Gastrocnemius medialis (tissue), 4 donors: ENCODE measurements at regions not wholly inside any gene's neighbourhood (a gene's known extent, or its start where the extent isn't known, plus 50 kb on each side); places are given as distances from the start of the nearest gene placed in this dataset.

Experiments
- ATAC-seq, 2 donors: fragments of 150-250 bp; one replicate each; pipeline ENCODE4 v1.9.1; 2016
- DNase-seq, 2 donors: peaks; one replicate each; pipeline ENCODE4 v3.0.0-alpha.2; 2019
- H3K27ac ChIP-seq, 4 donors: fragments of 200-600 bp; sonication (generic); 1 replicate in 1 of 4; 2 replicates in 3 of 4; pipeline ENCODE4 v1.5.1; 2016 to 2018; ENCODE audit warnings: mild to moderate bottlenecking in 2 of 4, moderate library complexity in 1 of 4
- H3K27me3 ChIP-seq, 3 donors: fragments of 200-600 bp; sonication (generic) in 2 of 3; 1 replicate in 1 of 3; 2 replicates in 2 of 3; pipeline versions ENCODE4 v1.5.1 to v1.6.0; 2016 to 2019; ENCODE audit warnings: mild to moderate bottlenecking in 1 of 3, moderate library complexity in 1 of 3
- H3K36me3 ChIP-seq, 2 donors: fragments of 200-600 bp; sonication (generic) in 1 of 2; one replicate each; pipeline ENCODE4 v1.5.1; 2017 to 2018
- H3K4me1 ChIP-seq, 2 donors: fragments of 200-600 bp; sonication (generic) in 1 of 2; one replicate each; pipeline ENCODE4 v1.5.1; 2016 to 2017; ENCODE audit warnings: mild to moderate bottlenecking in 2 of 2
- H3K4me3 ChIP-seq, 4 donors: fragments of 200-600 bp; sonication (generic) in 3 of 4; 1 replicate in 1 of 4; 2 replicates in 3 of 4; pipeline ENCODE4 v1.5.1; 2016 to 2019; ENCODE audit warnings: mild to moderate bottlenecking in 2 of 4
- H3K9me3 ChIP-seq, 3 donors: fragments of 200-600 bp; sonication (generic) in 2 of 3; 1 replicate in 1 of 3; 2 replicates in 2 of 3; pipeline ENCODE4 v1.5.1; 2016 to 2019
- POLR2A ChIP-seq, 2 donors: fragments of 450-650 bp; IDR thresholded peaks; one replicate each; pipeline ENCODE4 v1.6.1; 2017; ENCODE audit warnings: antibody characterized with exemption in 2 of 2, mild to moderate bottlenecking in 2 of 2, moderate library complexity in 2 of 2
- in situ Hi-C, 4 donors: fragments of 200-750 bp; cut with MboI; loops; one replicate each; pipeline versions ENCODE4 v1.15.0 to v1.8.0; 2017; ENCODE audit warnings: low sequenced_read_pairs in 4 of 4
- intact Hi-C: fragments of 100-400 bp; cut with DNase I; formaldehyde crosslinking; loops from one replicate; pipeline ENCODE4 v1.15.1; 2023; ENCODE audit warnings: low total_unique reads
- TF ChIP-seq, protein P1 (sequence below), 5 experiments: fragments of 450-650 bp in 3 of 5; fragments of 200-600 bp in 2 of 5; sonication (generic) in 2 of 5; IDR thresholded peaks in 4 of 5; conservative IDR thresholded peaks in 1 of 5; 1 replicate in 4 of 5; 2 replicates in 1 of 5; pipeline ENCODE4 v1.5.1; 2016 to 2019; ENCODE audit warnings: antibody characterized with exemption in 5 of 5, mild to moderate bottlenecking in 3 of 5, moderate library complexity in 3 of 5

DNA sequence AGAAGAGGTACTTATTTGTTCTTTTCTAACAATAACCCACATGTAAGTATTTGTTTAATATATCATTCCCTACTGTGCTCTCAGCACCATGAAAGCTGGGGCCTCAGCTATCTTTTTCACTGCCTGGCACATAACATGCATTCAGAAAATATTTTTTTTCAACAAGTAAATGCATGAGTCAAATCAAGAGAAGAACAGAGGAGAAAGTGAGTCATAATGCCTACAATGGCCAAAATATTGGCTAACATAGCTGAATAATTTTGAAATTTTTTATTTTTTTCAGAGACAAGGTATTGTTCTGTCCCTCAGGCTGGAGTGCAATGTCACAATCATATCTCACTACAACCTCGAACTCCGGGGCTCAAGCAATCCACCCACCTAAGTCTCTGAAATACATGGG, 252.2 kb upstream of the ADAMTS5 start:
- ATAC-seq (peak; percentile 68 to 72), DNase-seq (peak in 1 of 2 donors; percentile 26)
- Histone ChIP-seq H3K4me1 (no peaks in the 10 kb centered on the region), H3K27ac (peak overlapping the region in 1 of 4 donors; percentile 52), H3K9me3 (no peaks in the 10 kb centered on the region), H3K27me3 (no peaks in the 10 kb centered on the region), H3K36me3 (no peaks in the 10 kb centered on the region), H3K4me3 (no peak overlapping the region)
- intact Hi-C loops (no loop called here), in situ Hi-C loops (no loop called here)
- TF ChIP-seq POLR2A (IDR thresholded peaks at IDR 0.05): no peak
- TF ChIP-seq, protein P1, sequence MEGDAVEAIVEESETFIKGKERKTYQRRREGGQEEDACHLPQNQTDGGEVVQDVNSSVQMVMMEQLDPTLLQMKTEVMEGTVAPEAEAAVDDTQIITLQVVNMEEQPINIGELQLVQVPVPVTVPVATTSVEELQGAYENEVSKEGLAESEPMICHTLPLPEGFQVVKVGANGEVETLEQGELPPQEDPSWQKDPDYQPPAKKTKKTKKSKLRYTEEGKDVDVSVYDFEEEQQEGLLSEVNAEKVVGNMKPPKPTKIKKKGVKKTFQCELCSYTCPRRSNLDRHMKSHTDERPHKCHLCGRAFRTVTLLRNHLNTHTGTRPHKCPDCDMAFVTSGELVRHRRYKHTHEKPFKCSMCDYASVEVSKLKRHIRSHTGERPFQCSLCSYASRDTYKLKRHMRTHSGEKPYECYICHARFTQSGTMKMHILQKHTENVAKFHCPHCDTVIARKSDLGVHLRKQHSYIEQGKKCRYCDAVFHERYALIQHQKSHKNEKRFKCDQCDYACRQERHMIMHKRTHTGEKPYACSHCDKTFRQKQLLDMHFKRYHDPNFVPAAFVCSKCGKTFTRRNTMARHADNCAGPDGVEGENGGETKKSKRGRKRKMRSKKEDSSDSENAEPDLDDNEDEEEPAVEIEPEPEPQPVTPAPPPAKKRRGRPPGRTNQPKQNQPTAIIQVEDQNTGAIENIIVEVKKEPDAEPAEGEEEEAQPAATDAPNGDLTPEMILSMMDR (IDR thresholded peaks at IDR 0.05 in 4 of 5, conservative IDR thresholded peaks at IDR 0.05 in 1 of 5): no peak

DNA sequence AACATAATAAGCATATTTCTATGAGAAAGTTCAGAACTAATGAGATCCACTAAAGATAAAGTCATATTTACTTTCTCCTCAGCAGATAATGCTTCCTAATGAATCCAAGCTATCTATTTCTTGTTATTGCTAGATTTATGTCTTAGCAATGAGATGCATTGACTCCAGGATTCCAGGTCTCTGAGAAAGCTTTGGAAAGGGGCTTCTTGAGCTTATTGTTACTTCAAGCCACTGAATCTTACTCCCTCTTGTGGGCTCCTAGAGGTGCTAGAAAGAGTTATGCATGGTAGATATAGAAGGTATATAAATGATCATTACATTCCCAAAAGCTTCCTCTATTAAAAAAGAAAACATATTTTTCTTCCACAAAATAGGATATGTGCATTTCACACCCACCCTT, 246.4 kb upstream of the ADAMTS5 start:
- no peak overlapping the region for H3K4me3 ChIP-seq
- intact Hi-C loops: no loop called here
- no peak overlapping the region for H3K27ac ChIP-seq
- ATAC-seq: no peak
- no peaks in the 10 kb centered on the region for H3K36me3 ChIP-seq
- DNase-seq: no peak
- H3K9me3 ChIP-seq: no peaks in the 10 kb centered on the region
- no peaks in the 10 kb centered on the region for H3K27me3 ChIP-seq
- H3K4me1 ChIP-seq: no peaks in the 10 kb centered on the region
- TF ChIP-seq POLR2A (IDR thresholded peaks at IDR 0.05): no peak
- TF ChIP-seq, protein P1 (IDR thresholded peaks at IDR 0.05 in 4 of 5, conservative IDR thresholded peaks at IDR 0.05 in 1 of 5): no peak
- in situ Hi-C loops: no loop called here

DNA sequence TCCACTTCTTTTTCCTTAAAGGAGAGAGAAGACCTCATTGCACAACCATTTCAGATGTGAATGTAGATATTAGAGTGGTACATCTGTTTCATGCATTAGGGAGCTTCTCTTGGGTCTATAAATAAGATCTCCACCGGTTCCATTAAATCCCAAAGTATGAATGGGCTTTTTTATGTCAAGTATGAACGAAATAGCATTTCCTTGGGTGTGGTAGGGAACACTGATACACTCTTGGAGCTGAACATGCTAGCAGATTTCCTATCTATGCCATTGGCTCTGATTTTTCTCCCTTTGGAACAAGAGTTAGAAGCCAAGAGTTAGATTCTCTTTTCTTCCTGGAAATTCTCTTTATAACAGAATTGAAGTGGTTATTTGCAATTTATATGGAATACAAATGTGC, 245.6 kb upstream of the ADAMTS5 start:
- no peaks in the 10 kb centered on the region for H3K27me3 ChIP-seq
- intact Hi-C loops: no loop called here
- no peak for ATAC-seq
- no peak for TF ChIP-seq POLR2A (IDR thresholded peaks at IDR 0.05)
- TF ChIP-seq, protein P1 (IDR thresholded peaks at IDR 0.05 in 4 of 5, conservative IDR thresholded peaks at IDR 0.05 in 1 of 5): no peak
- no peak overlapping the region for H3K4me3 ChIP-seq
- no peak for DNase-seq
- in situ Hi-C loops: no loop called here
- no peaks in the 10 kb centered on the region for H3K9me3 ChIP-seq
- H3K27ac ChIP-seq: peak overlapping the region in 1 of 4 donors; percentile 24
- no peaks in the 10 kb centered on the region for H3K36me3 ChIP-seq
- H3K4me1 ChIP-seq: no peaks in the 10 kb centered on the region

DNA sequence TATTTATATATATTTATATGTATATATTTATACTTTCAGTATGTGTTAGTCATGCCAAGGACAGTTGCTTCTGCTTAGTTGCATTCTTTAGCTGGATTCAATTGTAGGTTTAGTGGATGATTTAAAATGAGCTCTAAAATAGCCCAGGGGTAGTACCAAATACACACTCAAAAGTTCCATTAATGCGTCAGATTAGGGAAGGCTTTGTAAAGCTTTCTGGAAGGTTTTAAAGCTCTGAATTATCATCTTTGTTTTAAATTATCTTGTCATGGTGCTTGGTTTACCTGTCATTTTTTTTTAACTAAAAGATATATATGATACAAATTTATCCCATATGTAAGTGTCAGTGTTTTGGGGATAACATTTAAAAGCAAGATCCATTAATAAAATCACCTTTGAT, 242.7 kb upstream of the ADAMTS5 start:
- ATAC-seq: no peak
- Histone ChIP-seq H3K36me3 (no peaks in the 10 kb centered on the region), H3K27ac (no peak overlapping the region), H3K4me3 (no peak overlapping the region), H3K27me3 (no peaks in the 10 kb centered on the region), H3K4me1 (no peaks in the 10 kb centered on the region), H3K9me3 (no peaks in the 10 kb centered on the region)
- no peak for TF ChIP-seq POLR2A (IDR thresholded peaks at IDR 0.05)
- TF ChIP-seq, protein P1 (IDR thresholded peaks at IDR 0.05 in 4 of 5, conservative IDR thresholded peaks at IDR 0.05 in 1 of 5): no peak
- intact Hi-C loops: no loop called here
- in situ Hi-C loops: no loop called here
- no peak for DNase-seq

DNA sequence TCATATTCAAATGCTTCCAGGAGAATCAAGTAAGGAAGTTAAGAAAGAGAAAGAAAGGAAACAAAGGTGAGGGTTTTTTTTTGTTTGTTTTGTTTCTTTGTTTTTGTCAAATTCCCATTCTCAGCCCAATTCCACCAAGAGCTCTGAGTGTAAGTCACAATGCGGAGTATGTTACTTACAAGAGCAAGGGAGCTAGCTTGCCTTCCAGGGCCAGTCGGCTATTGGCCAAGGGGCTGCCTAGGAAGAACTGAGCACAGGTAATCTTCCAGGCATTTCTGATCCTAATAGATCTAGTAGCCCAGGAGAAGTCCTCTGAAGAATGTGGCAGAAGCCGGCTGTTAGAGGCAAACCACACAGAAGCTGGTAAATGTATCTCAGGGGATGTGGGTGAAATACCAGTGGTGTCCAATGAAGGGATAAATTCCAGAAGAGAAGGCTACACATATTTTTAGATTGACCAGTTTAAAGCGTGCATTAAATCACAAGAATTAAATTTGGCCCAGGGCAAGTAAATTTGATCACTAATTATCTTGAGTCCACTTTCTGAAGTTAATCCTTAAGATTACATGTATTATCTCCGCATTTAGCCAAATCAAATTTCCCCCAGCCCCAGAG, 239.6 kb upstream of the ADAMTS5 start:
- H3K36me3 ChIP-seq: no peaks in the 10 kb centered on the region
- no peaks in the 10 kb centered on the region for H3K27me3 ChIP-seq
- in situ Hi-C loops (no loop called here), intact Hi-C loops (no loop called here)
- no peak overlapping the region for H3K4me3 ChIP-seq
- ATAC-seq (no peak), DNase-seq (no peak)
- TF ChIP-seq, protein P1 (IDR thresholded peaks at IDR 0.05 in 4 of 5, conservative IDR thresholded peaks at IDR 0.05 in 1 of 5): no peak
- no peaks in the 10 kb centered on the region for H3K4me1 ChIP-seq
- H3K27ac ChIP-seq: no peak overlapping the region
- no peaks in the 10 kb centered on the region for H3K9me3 ChIP-seq
